Loucy (cell line): ENCODE measurements at regions not wholly inside any gene's neighbourhood (a gene's known extent, or its start where the extent isn't known, plus 50 kb on each side); places are given as distances from the start of the nearest gene placed in this dataset.

ENCODE experiments used
- H2AFZ ChIP-seq: fragments of 200-600 bp; sonication (generic); 2 replicates; pipeline ENCODE4 v1.6.0; 2016; ENCODE audit warnings: antibody characterized with exemption, mild to moderate bottlenecking, low read length, moderate library complexity
- H3F3A ChIP-seq: fragments of 200-600 bp; 2 replicates; pipeline ENCODE4 v1.6.0; 2016; ENCODE audit warnings: antibody characterized with exemption, low read depth, mild to moderate bottlenecking
- H3K27me3 ChIP-seq: fragments of 200-600 bp; sonication (generic); 2 replicates; pipeline ENCODE4 v1.6.1; 2014; ENCODE audit warnings: low read length, mild to moderate bottlenecking; ENCODE audit not compliant: insufficient read depth, poor library complexity, severe bottlenecking
- H3K36me3 ChIP-seq: fragments of 200-600 bp; sonication (generic); 2 replicates; pipeline ENCODE4 v1.6.1; 2016; ENCODE audit warnings: low read length; ENCODE audit not compliant: insufficient read depth
- H3K4me1 ChIP-seq: fragments of 200-600 bp; sonication (generic); 2 replicates; pipeline ENCODE4 v1.5.1; 2014; ENCODE audit warnings: low read length, mild to moderate bottlenecking; ENCODE audit not compliant: insufficient read depth, poor library complexity, severe bottlenecking
- H3K4me2 ChIP-seq: fragments of 200-600 bp; sonication (generic); 2 replicates; pipeline ENCODE4 v1.6.0; 2014; ENCODE audit warnings: antibody characterized with exemption, low read length, low read depth, mild to moderate bottlenecking; ENCODE audit not compliant: poor library complexity, severe bottlenecking
- H3K4me3 ChIP-seq: fragments of 200-600 bp; sonication (generic); 2 replicates; pipeline ENCODE4 v1.5.1; 2014; ENCODE audit warnings: low read length, mild to moderate bottlenecking, mixed read lengths; ENCODE audit not compliant: poor library complexity, severe bottlenecking
- H3K79me2 ChIP-seq: fragments of 200-600 bp; sonication (generic); 2 replicates; pipeline ENCODE4 v1.6.1; 2014; ENCODE audit warnings: low read length; ENCODE audit not compliant: insufficient read depth
- H3K9ac ChIP-seq: fragments of 200-600 bp; sonication (generic); 2 replicates; pipeline ENCODE4 v1.6.0; 2014; ENCODE audit warnings: mild to moderate bottlenecking, low read depth, low read length, moderate library complexity; ENCODE audit not compliant: poor library complexity, severe bottlenecking
- H3K9me2 ChIP-seq: fragments of 200-600 bp; sonication (generic); replicated peaks from 2 replicates; pipeline ENCODE4 v1.6.1; 2016; ENCODE audit warnings: low read depth, low read length, mixed read lengths
- H3K9me3 ChIP-seq: fragments of 200-600 bp; sonication (generic); 2 replicates; pipeline ENCODE4 v1.6.1; 2014; ENCODE audit warnings: mild to moderate bottlenecking, antibody characterized with exemption, low read length, low read depth; ENCODE audit not compliant: insufficient read depth
- H4K20me1 ChIP-seq: fragments of 200-600 bp; sonication (generic); 2 replicates; pipeline ENCODE4 v1.6.0; 2014; ENCODE audit warnings: antibody characterized with exemption, low read length, mild to moderate bottlenecking; ENCODE audit not compliant: insufficient read depth, poor library complexity, severe bottlenecking
- CTCF ChIP-seq: fragments of 200-600 bp; sonication (generic); conservative IDR thresholded peaks from 2 replicates; pipeline ENCODE4 v1.5.1; 2014; ENCODE audit warnings: mild to moderate bottlenecking, antibody characterized with exemption, low read length
- EZH2phosphoT487 ChIP-seq: fragments of 200-600 bp; IDR thresholded peaks from 2 replicates; pipeline ENCODE4 v1.6.1; 2018; ENCODE audit warnings: antibody characterized with exemption, mild to moderate bottlenecking, moderate library complexity, borderline replicate concordance

- TF ChIP-seq EZH2phosphoT487 (no peak), CTCF (no peak)
- Histone ChIP-seq H3K36me3 (peaks cover 75% of the 10 kb centered on the region; the same call in 1 of the 2 replicates), H3K4me3 (no peak overlapping the region), H3K79me2 (peaks cover 99% of the 10 kb centered on the region), H3K9me3 (no peaks in the 10 kb centered on the region), H3K4me2 (no peak overlapping the region), H4K20me1 (peaks cover 52% of the 10 kb centered on the region), H3K9me2 (no peaks in the 10 kb centered on the region), H2AFZ (no peak overlapping the region), H3K4me1 (peaks cover 20% of the 10 kb centered on the region), H3K27me3 (no peaks in the 10 kb centered on the region), H3F3A (no peaks in the 10 kb centered on the region), H3K9ac (peak overlapping the region; percentile 12)
Observed at GRCh38 chr17:77419095-77419494, 278.3 kb downstream of the SEC14L1 start.

- Histone ChIP-seq H3F3A (no peaks in the 10 kb centered on the region), H3K4me1 (peaks cover 20% of the 10 kb centered on the region), H3K9me3 (no peaks in the 10 kb centered on the region), H3K9me2 (no peaks in the 10 kb centered on the region), H3K79me2 (peaks cover 99% of the 10 kb centered on the region), H3K27me3 (no peaks in the 10 kb centered on the region), H3K36me3 (peaks cover 79% of the 10 kb centered on the region; the same call in 1 of the 2 replicates), H3K4me2 (no peak overlapping the region), H3K9ac (peak overlapping the region; percentile 12), H2AFZ (no peak overlapping the region), H3K4me3 (no peak overlapping the region), H4K20me1 (peaks cover 57% of the 10 kb centered on the region)
- TF ChIP-seq CTCF (no peak), EZH2phosphoT487 (no peak)
Observed at GRCh38 chr17:77419547-77420094, 278.9 kb downstream of the SEC14L1 start.

- Histone ChIP-seq H3F3A (no peaks in the 10 kb centered on the region), H3K36me3 (peaks cover 73% of the 10 kb centered on the region; the same call in 1 of the 2 replicates), H3K4me3 (no peak overlapping the region), H3K9me3 (no peaks in the 10 kb centered on the region), H3K27me3 (no peaks in the 10 kb centered on the region), H3K4me2 (no peak overlapping the region), H3K4me1 (peaks cover 22% of the 10 kb centered on the region), H3K9ac (no peak overlapping the region), H2AFZ (no peak overlapping the region), H4K20me1 (peaks cover 57% of the 10 kb centered on the region), H3K79me2 (peaks cover 99% of the 10 kb centered on the region), H3K9me2 (no peaks in the 10 kb centered on the region)
- TF ChIP-seq EZH2phosphoT487 (no peak), CTCF (no peak)
Observed at GRCh38 chr17:77420095-77420803, 279.5 kb downstream of the SEC14L1 start.
